Duodenal mucosa (tissue), 2 donors: ENCODE measurements at regions not wholly inside any gene's neighbourhood (a gene's known extent, or its start where the extent isn't known, plus 50 kb on each side); places are given as distances from the start of the nearest gene placed in this dataset.
"Not testable (repeated sequence)": the region's sequence is repeated elsewhere in the genome, so short reads cannot be mapped to it uniquely, and the experiment has no call there.

Experiments
- H3K27ac ChIP-seq: one replicate; pipeline ENCODE4 v1.7.0; 2013; ENCODE audit warnings: low read depth, low read length
- H3K27me3 ChIP-seq, 2 donors: one replicate each; pipeline ENCODE4 v1.7.0; 2013; ENCODE audit warnings: low read length in 2 of 2, control low read depth in 1 of 2; ENCODE audit not compliant: insufficient read depth in 2 of 2, control insufficient read depth in 1 of 2
- H3K36me3 ChIP-seq, 2 donors: one replicate each; pipeline ENCODE4 v1.7.0; 2013; ENCODE audit warnings: low read length in 2 of 2, control low read depth in 1 of 2; ENCODE audit not compliant: insufficient read depth in 2 of 2, control insufficient read depth in 1 of 2
- H3K4me1 ChIP-seq, 2 donors: one replicate each; pipeline ENCODE4 v1.7.0; 2013; ENCODE audit warnings: low read length in 2 of 2, control low read depth in 1 of 2; ENCODE audit not compliant: insufficient read depth in 2 of 2, control insufficient read depth in 1 of 2
- H3K4me3 ChIP-seq, 2 donors: one replicate each; pipeline ENCODE4 v1.7.0; 2013; ENCODE audit warnings: low read length in 2 of 2, low read depth in 1 of 2
- H3K9ac ChIP-seq, 2 donors: one replicate each; pipeline ENCODE4 v1.7.0; 2013; ENCODE audit warnings: low read length in 2 of 2, low read depth in 1 of 2
- H3K9me3 ChIP-seq, 2 donors: one replicate each; pipeline ENCODE4 v1.7.0; 2013; ENCODE audit warnings: low read length in 2 of 2, control low read depth in 1 of 2; ENCODE audit not compliant: control insufficient read depth in 1 of 2

DNA sequence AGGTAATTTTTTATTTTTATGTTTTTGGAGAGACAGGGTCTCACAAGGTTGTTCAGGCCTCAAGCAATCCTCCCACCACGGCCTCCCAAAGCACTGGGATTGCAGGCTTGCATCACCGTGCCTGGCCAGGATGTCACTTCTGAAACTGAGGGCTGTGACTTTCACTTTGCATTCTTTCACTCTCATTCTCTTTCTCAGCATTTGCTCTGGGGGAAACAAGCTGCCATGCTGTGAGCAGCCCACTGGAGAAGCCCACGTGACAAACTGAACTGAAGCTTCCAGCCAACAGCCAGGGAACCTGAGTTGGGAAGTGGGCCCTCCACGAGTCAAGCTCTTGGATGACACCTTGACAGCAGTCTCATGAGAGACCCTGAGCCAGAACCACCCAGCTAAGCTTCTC is 109.4 kb downstream of the C5orf15 start:
- Histone ChIP-seq H3K27ac (no peak overlapping the region), H3K9me3 (peaks cover 0 to 3% of the 10 kb centered on the region in 2 donors), H3K4me1 (no peaks in the 10 kb centered on the region), H3K9ac (no peak overlapping the region), H3K27me3 (no peaks in the 10 kb centered on the region), H3K36me3 (no peaks in the 10 kb centered on the region), H3K4me3 (no peak overlapping the region)

DNA sequence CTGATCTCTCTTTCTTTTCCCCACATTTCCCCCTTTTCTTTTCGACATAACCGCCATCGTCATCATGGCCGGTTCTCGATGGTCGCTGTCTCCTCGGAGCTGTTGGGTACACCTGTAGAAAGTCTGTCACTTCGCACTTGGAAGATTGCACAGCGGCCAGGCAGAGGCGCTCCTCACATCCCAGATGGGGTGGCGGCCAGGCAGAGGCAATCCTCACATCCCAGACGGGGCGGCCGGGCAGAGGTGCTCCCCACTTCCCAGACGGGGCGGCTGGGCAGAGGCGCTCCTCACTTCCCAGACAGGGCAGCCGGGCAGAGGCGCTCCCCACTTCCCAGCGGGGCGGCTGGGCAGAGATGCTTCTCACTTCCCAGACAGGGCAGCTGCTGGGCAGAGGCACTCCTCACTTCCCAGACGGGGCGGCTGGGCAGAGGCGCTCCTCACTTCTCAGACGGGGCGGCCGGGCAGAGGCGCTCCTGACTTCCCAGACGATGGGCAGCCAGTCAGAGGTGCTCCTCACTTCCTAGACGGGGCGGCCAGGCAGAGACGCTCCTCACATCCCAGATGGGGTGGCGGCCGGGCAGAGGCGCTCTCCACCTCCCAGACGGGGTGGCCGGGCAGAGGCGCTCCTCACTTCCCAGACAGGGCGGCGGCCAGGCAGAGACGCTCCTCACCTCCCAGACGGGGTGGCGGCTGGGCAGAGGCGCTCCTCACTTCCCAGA is 110.7 kb downstream of the C5orf15 start:
- H3K27ac ChIP-seq: not testable (repeated sequence)

DNA sequence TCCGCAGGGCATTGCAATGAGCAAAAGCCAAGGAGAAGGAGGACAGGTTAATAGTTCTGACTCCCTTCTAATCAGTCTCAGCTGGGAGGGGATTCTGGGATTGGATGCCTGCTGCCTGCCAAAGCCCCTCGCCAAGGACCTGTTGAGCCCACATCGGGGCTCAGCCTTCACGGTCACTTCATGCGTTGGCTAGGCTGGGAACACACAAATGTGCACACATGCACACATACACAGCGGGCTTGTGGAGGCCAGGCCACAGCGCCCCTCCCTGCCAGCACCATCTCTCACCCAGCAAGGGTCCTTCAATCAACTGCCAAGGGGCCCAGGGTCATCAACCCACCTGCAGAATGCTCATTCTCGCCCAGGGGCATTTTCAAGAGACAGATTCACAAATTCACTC is 113.9 kb downstream of the C5orf15 start:
- H3K9me3 ChIP-seq: peaks cover 0 to 3% of the 10 kb centered on the region in 2 donors
- no peaks in the 10 kb centered on the region for H3K36me3 ChIP-seq
- no peak overlapping the region for H3K9ac ChIP-seq
- H3K4me3 ChIP-seq: no peak overlapping the region
- H3K4me1 ChIP-seq: no peaks in the 10 kb centered on the region
- H3K27me3 ChIP-seq: no peaks in the 10 kb centered on the region
- H3K27ac ChIP-seq: no peak overlapping the region

More for the DNA sequence above, 110.7 kb downstream of the C5orf15 start:
- H3K4me3 ChIP-seq, H3K4me1 ChIP-seq, H3K9ac ChIP-seq, H3K27me3 ChIP-seq, H3K9me3 ChIP-seq, H3K36me3 ChIP-seq: not testable (repeated sequence)

DNA sequence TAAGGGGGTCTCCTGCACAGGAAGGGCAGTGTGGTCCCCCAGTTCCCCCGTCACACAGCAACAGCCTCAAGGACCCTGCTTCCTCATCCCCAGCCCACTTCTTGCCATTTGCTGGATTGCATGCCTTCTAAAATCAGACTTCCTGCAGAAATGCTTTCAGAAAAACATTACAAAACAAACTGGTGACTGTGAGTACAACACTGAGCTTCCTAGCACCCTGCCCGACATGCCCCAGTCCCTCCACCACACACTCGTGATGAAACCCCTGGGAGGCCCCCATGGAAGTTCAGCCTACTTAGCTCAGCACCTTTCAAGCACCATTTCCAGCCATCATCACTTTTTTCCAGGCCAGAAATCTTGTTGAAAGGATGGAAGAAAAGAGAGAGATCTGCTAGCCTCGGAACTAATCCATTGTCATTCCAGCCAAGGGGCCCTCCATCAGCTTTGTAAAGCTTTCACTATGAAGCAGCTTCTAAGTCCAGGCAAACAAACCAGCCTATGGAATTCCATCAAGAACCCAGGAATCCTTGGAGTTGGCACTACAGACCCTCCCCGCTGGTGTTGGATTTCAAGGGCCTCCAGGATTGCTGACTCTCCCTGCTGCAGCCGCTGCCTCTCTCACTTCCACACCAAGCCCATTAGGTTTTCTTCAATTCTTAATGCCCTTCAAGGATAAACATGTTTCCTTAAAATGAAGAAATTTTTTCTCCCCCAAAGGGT is 114.6 kb downstream of the C5orf15 start:
- H3K4me3 ChIP-seq: no peak overlapping the region
- no peak overlapping the region for H3K9ac ChIP-seq
- no peaks in the 10 kb centered on the region for H3K36me3 ChIP-seq

DNA sequence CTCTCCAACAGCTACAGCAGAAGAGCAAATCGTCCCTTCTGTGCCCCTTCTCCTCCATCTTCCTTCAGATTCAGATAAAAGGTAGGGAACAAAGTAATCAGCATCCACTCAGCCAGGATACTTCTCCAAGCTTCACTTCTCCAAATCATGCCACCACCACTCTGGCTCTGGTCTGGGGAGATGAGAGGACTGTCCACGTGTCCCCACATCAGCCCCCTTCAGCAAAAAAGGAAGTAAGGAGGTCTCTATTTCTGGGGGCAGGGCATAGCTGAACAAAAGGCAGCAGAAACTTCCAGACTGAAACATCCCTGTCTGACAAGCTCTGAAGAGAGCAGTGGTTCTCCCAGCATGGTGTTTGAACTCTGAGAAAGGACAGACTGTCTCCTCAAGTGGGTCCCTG is 116.9 kb downstream of the C5orf15 start:
- Histone ChIP-seq H3K9ac (no peak overlapping the region), H3K9me3 (no peaks in the 10 kb centered on the region), H3K4me3 (no peak overlapping the region), H3K27ac (no peak overlapping the region), H3K27me3 (no peaks in the 10 kb centered on the region), H3K36me3 (no peaks in the 10 kb centered on the region), H3K4me1 (no peaks in the 10 kb centered on the region)

More for the DNA sequence above, 114.6 kb downstream of the C5orf15 start:
- no peaks in the 10 kb centered on the region for H3K27me3 ChIP-seq
- peaks cover 0 to under 1% of the 10 kb centered on the region in 2 donors for H3K9me3 ChIP-seq
- H3K4me1 ChIP-seq: no peaks in the 10 kb centered on the region
- no peak overlapping the region for H3K27ac ChIP-seq

DNA sequence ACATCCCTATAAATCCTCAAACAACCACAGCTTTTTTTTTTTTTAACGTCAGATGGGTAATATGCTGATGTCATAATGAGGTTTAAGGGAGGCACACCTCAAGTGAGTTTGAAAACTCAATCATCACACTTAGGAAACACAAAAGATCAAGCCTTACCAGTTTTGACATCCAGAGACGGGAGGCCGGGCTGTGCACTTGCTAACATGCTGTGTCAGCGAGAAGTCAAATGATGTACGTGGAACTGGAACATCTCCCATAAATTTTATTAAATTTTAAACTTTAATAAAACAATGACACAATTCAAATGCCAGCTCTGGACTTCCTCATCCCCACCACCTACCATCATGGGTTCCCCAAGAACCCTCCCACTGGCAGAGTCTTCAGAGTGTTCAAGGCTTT is 117.6 kb downstream of the C5orf15 start:
- Histone ChIP-seq H3K9ac (no peak overlapping the region), H3K9me3 (no peaks in the 10 kb centered on the region), H3K27ac (no peak overlapping the region), H3K27me3 (no peaks in the 10 kb centered on the region), H3K4me1 (no peaks in the 10 kb centered on the region), H3K4me3 (no peak overlapping the region), H3K36me3 (no peaks in the 10 kb centered on the region)

DNA sequence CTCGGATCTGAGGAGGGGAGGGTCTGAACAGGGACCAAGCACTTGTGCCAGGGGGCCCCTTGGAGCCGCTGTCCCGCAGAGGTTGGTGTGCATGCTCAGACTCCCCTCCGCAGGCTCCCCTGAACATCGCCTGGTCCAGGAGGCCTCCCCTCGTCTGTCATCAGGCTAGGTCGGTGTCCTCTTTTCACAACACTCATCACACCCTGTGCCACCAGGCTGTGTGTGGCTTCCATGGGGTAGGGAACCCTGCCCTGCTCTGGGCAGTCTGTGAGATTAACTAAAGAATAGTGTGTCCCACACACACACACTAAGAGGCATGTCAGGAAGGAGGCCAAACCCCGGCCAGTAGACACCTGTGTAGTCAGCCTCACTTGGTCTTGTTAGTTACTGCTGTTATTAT is 119.3 kb downstream of the C5orf15 start:
- H3K4me1 ChIP-seq: no peaks in the 10 kb centered on the region
- H3K27me3 ChIP-seq: no peaks in the 10 kb centered on the region
- no peaks in the 10 kb centered on the region for H3K36me3 ChIP-seq
- no peak overlapping the region for H3K9ac ChIP-seq
- no peaks in the 10 kb centered on the region for H3K9me3 ChIP-seq
- no peak overlapping the region for H3K4me3 ChIP-seq
- no peak overlapping the region for H3K27ac ChIP-seq

DNA sequence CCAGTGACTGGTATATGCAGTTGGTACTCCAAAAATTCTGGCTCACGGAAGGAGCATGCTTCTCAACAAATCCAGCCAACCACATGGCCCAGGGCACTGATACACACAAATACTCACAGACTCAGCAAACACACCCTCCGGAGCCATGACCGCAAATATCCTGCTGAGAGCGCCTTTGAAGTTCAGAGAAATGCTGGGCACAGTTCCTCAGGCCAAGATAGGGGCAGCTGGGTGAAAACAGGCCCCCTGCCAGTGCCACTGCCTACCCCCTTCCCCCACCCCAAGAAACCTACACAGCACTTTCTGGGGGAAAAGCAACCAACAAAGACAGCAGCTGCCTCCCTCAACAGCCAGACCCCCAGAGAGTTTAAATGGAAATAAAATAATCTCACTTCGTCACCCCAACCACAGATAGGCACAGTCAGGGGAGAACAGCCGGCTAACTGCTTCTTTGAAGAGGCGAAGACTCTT is 120.0 kb downstream of the C5orf15 start:
- H3K4me3 ChIP-seq: no peak overlapping the region
- no peak overlapping the region for H3K9ac ChIP-seq
- H3K27me3 ChIP-seq: no peaks in the 10 kb centered on the region
- peaks cover 0 to 2% of the 10 kb centered on the region in 2 donors for H3K4me1 ChIP-seq
- H3K9me3 ChIP-seq: no peaks in the 10 kb centered on the region
- H3K27ac ChIP-seq: no peak overlapping the region
- H3K36me3 ChIP-seq: no peaks in the 10 kb centered on the region

DNA sequence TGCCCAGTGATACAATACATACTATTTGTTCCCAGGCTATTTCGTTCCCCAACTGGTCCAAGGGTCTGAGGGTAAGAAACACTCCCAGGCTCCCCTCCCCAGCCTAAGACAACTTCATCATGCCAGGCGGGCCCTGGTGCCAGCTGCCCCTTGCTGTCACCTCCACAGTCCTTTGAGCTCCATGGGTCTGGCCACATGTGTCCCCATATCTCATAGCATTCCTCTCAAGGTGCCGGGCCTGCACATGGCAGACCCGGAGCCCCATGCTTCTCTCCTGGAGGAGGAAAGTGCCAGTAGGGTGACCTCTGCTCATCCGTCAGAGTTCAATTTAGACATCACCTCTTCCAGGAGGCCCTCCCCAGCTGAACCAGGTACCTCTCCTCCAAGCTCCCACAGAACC is 120.5 kb downstream of the C5orf15 start:
- Histone ChIP-seq H3K27ac (no peak overlapping the region), H3K4me1 (peaks cover 0 to 6% of the 10 kb centered on the region in 2 donors), H3K4me3 (no peak overlapping the region)

DNA sequence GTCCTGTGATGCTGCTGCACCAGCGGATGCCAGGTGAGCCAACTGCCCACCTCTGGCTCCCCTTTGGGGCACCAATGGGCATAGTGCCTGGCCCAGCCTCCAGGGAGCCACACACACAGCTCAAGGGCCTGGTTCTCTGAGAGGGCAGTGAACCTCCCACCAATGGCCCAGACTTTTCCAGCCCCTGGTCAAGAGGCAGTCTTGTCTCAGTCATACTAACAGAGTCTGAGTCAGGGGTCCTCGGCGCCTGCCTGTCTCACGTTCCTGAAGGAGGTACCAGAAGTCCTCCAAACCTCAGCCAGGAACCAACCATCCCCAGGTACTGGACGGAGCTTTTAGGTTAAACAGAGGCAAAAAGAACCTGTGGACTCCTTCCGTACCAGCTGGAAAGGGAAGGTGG is 121.1 kb downstream of the C5orf15 start:
- Histone ChIP-seq H3K36me3 (no peaks in the 10 kb centered on the region), H3K9me3 (no peaks in the 10 kb centered on the region), H3K4me3 (no peak overlapping the region), H3K9ac (no peak overlapping the region), H3K4me1 (peaks cover 4 to 11% of the 10 kb centered on the region in 2 donors), H3K27me3 (no peaks in the 10 kb centered on the region), H3K27ac (no peak overlapping the region)

More for the DNA sequence above, 120.5 kb downstream of the C5orf15 start:
- Histone ChIP-seq H3K27me3 (no peaks in the 10 kb centered on the region), H3K9ac (no peak overlapping the region), H3K36me3 (no peaks in the 10 kb centered on the region), H3K9me3 (no peaks in the 10 kb centered on the region)
